NCI-H2081 treated with DMSO at 0.1 percent for 48 hours (cell line): ENCODE measurements at regions not wholly inside any gene's neighbourhood (a gene's known extent, or its start where the extent isn't known, plus 50 kb on each side); places are given as distances from the start of the nearest gene placed in this dataset.
"Not testable (repeated sequence)": the region's sequence is repeated elsewhere in the genome, so short reads cannot be mapped to it uniquely, and the experiment has no call there.

ENCODE experiments used
- DNase-seq: peaks from one replicate; lab custom pipeline; 2025; lab: John Stamatoyannopoulos, UW

- no peak for DNase-seq
Measured at GRCh38 chr7:80082213-80082612, 52.4 kb upstream of the GNAI1 start.

GRCh38 chr7:80078886-80079285 lies 55.7 kb upstream of the GNAI1 start:
- DNase-seq: no peak

DNA sequence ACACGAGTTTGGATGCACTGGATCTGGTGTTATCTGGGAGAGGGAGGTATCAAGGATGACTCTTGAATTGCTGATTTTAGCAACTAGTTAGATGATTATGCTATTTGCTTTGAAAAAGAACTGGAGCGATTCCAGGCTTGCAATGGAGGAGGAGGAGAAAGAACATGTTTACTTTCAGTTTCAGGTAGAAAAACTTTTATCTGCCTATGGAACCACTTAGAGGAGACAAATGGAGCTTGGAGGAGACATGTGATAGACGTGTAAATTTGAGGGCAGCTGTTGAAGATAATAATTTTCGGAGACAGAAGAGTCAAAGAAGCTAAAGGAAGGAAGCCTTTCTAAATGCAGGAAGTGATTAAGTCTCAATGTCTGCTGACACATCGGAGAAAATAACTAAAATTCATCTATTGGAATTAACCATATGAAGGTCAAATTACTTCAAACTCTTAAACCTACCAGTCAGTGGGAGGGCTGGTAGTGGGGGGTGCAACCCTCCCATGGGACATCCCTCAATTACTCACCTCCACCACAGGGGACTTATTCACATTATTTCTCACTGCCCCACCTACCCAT lies 56.4 kb upstream of the GNAI1 start:
- DNase-seq: no peak

DNA sequence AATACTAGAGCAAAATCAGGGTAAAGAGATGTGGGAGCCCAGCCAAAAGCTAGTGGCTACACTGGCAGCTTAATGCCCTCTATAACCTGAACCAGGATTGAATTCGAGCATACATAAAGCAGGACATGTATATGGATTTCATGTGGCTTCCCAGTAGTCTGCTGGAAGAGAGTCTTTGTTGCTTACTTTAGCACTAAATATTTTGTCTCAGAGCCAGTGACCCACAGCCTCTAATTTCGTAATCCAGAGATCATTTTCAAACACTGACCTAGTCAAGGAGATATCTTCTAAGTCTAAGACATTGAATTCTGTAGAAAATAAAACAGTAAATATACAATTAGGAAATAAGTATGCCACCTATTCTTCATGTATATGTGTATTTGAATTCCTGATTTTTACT lies 64.2 kb upstream of the GNAI1 start:
- no peak for DNase-seq

GRCh38 chr7:80066639-80067038 lies 68.0 kb upstream of the GNAI1 start:
- DNase-seq: no peak

GRCh38 chr7:80063834-80064233 lies 70.8 kb upstream of the GNAI1 start:
- no peak for DNase-seq

DNA sequence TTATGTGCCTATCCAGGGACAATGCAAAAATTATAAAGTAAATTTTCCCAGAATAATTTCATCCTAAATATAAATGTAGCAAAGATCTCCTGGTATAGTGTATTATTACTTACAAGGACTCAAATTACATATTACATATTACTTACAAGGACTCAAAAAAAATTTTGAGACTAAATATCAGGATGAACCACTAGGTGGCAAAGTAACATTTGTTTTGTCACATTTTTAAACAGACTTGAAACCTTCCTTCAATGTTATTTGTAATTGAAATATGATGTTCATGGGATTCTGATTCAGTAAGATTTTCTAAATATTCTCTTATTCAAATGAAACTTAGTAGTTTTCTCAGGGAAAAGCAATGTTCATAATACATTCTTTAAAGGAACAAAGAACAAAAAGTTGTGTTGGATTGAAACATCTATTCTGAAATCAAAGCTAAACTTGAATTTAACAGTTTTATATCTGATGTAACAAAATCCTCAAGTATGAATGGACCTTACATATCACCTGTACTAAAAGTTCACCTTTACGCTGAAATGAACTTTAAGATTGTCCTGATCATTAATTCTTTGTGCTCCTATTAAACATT lies 74.3 kb upstream of the GNAI1 start:
- peak; percentile 42 for DNase-seq

DNA sequence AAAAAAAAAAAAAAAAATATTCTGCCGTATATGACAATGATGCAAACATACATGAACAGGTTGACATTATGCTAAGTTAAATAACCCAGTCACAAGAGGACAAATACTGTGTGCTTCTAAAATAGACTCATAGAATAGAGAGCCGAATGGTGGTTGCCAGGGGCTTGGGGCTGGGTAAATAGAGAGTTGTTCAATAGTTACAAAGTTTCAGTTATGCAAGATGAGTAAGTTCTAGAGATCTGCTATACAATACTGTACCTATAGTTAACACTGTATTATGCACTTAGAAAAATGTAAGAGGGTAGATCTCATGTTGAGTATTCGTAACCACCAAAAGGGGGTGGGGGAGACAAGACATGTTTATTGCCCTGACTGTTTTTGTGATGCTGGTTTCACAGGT lies 77.1 kb upstream of the GNAI1 start:
- no peak for DNase-seq

GRCh38 chr7:80054356-80054755 lies 80.3 kb upstream of the GNAI1 start:
- DNase-seq: no peak

- peak; percentile 63 for DNase-seq
Measured at GRCh38 chr7:80053124-80053523, 81.5 kb upstream of the GNAI1 start.

DNA sequence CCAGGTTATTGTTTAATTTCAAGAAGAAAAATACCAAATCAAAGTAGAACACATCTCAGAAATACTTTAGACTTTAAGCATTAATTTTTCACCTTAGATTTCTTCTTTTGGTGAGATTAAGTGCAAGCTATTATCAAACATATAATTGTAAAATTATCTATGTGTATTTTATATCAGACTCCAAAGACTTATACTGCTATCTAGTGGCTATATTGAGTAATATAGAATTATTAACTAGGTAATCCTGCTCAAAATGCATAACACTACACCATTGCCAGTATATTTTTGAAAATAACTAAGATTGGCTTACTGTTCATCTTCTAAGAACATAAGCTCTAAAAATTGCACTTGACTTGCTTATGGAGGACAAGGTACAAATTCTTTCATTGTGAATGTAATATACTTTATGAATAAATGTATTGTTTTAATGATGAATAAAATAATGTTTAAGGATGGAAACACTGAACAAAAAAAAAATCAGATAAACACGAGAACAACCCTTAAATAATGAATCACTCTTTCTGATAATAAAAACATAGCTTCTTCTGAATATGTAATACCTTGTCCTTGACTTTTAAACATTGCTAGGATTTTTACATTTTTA lies 86.7 kb upstream of the GNAI1 start:
- peak; percentile 25 for DNase-seq

DNA sequence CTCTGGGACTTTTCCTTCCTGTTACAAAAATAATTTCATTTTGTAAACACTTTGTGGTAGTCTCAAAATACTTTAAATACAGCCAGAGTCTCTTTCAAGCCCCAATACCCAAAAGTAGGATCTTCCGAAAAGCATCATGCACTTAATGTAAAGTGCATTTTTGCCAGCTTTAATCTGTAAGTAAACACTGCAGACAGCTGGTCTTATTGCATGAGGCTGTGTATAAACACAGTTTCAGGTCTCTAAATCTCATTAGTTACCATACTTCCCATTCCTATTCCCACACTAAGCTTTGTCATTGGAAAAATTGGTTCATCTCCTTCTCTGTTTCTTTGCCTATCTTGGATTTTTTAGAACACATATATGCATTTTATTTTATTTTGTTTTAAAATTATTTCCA lies 87.6 kb upstream of the GNAI1 start:
- DNase-seq: no peak

- DNase-seq: no peak
Measured at GRCh38 chr7:80044796-80045195, 89.8 kb upstream of the GNAI1 start.

DNA sequence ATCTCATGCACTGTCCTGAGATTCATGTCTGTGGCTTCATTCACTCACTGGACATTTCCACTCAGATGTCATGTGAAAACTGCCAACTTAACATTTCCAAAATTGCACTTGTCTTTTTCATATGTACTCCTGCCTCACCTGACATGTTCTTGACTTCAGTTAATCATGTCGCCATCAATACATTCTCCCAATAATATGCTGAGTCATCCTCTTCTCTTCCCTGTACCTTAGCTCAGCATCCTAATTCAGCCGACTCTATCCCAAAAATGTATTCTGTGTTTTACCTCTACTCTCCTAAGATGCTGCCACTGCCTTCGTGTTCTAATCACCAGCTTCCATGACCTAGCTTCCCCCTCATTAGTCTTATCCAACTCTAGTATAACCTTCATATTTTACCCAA lies 93.9 kb upstream of the GNAI1 start:
- no peak for DNase-seq

- no peak for DNase-seq
Measured at GRCh38 chr7:80040335-80040734, 94.3 kb upstream of the GNAI1 start.

GRCh38 chr7:80039251-80039884 lies 95.3 kb upstream of the GNAI1 start:
- no peak for DNase-seq

DNA sequence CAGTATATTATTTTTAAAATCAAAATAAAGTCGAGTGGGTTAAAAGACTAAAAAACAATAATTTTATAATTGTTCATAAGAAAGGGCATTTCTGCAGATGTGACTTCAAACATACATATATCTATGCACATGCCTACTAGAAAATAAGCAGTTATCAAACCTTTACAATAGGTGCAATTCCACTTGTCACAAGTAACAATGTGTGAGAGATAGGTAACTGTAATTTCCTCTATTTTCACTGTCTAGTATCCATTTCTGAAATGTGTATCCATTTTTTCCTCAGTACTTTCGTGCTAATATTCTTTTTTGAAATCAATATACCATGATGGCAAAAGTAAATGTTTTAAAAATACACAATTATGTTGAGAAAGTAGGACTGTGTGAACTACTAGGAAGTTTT lies 96.9 kb upstream of the GNAI1 start:
- no peak for DNase-seq

GRCh38 chr7:80036107-80036506 lies 98.5 kb upstream of the GNAI1 start:
- DNase-seq: no peak

GRCh38 chr7:80028717-80029116 lies 105.9 kb upstream of the GNAI1 start:
- no peak for DNase-seq

GRCh38 chr7:80027611-80028173 lies 106.9 kb upstream of the GNAI1 start:
- DNase-seq: no peak

DNA sequence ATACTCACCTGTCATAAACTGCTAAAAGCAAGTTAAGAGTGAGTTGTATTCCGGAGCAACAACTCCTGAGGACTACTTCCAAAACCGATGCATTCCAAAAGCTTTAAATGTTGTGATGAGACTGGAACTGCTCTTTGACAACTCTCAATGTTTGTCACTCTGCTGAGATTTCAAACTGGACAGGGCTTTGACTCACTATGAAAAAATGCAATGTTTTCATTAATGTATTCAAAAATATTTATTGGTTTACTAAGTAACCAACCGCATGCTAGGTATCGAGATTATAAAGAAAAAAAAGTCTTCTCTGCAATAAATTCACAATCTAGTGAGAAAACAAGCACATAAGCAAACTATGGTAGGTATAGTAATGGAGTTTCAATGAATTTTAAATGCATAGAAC lies 107.9 kb upstream of the GNAI1 start:
- no peak for DNase-seq

GRCh38 chr7:80020277-80020676 lies 114.4 kb upstream of the GNAI1 start:
- DNase-seq: not testable (repeated sequence)

DNA sequence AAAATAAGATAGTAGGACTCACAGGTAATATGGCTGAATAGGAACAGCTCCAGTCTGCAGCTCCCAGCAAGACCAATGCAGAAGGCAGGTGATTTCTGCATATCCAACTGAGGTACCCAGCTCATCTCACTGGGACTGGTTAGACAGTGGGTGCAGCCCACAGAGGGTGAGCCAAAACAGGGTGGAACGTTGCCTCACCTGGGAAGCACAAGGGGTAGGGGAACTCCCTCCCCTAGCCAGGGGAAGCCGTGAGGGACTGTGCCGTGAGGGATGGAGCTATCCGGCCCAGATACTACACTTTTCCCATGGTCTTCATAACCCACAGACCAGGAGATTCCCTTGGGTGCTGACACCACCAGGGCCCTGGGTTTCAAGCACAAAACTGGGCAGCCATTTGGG lies 114.8 kb upstream of the GNAI1 start:
- DNase-seq: not testable (repeated sequence)
